ENCODE measurements at regions not wholly inside any gene's neighbourhood (a gene's known extent, or its start where the extent isn't known, plus 50 kb on each side); places are given as distances from the start of the nearest gene placed in this dataset.

GRCh38 chr10:131841661-131842139 lies 59.1 kb upstream of the PPP2R2D start:
- no peak for ATAC-seq (ENCODE audit: insufficient number of reproducible peaks, low FRiP score, low read depth)
- Histone ChIP-seq H3K9me3 (no peaks in the 10 kb centered on the region), H3K27me3 (replicated peaks; ENCODE audit: insufficient read depth) (no peaks in the 10 kb centered on the region), H3K27ac (no peak overlapping the region), H3K36me3 (no peaks in the 10 kb centered on the region), H3K4me3 (no peak overlapping the region), H3K4me1 (ENCODE audit: control insufficient read depth in 1 of 2, low read depth in 2 of 2) (no peaks in the 10 kb centered on the region)
- DNase-seq (ENCODE audit: low spot score), result no peak
- no peak for TF ChIP-seq CTCF (IDR thresholded peaks at IDR 0.05)

GRCh38 chr10:131842351-131843088 lies 58.3 kb upstream of the PPP2R2D start:
- DNase-seq (ENCODE audit: low spot score), result no peak
- ATAC-seq (ENCODE audit: insufficient number of reproducible peaks, low FRiP score, low read depth), result no peak
- Histone ChIP-seq H3K27ac (no peak overlapping the region), H3K9me3 (no peaks in the 10 kb centered on the region), H3K4me3 (no peak overlapping the region), H3K27me3 (replicated peaks; ENCODE audit: insufficient read depth) (no peaks in the 10 kb centered on the region), H3K4me1 (ENCODE audit: control insufficient read depth in 1 of 2, low read depth in 2 of 2) (no peaks in the 10 kb centered on the region), H3K36me3 (no peaks in the 10 kb centered on the region)
- TF ChIP-seq CTCF (IDR thresholded peaks at IDR 0.05), result no peak

- no peak for ATAC-seq (ENCODE audit: insufficient number of reproducible peaks, low FRiP score, low read depth)
- Histone ChIP-seq H3K4me1 (ENCODE audit: control insufficient read depth in 1 of 2, low read depth in 2 of 2) (no peaks in the 10 kb centered on the region), H3K27me3 (replicated peaks; ENCODE audit: insufficient read depth) (no peaks in the 10 kb centered on the region), H3K27ac (no peak overlapping the region), H3K4me3 (no peak overlapping the region), H3K9me3 (no peaks in the 10 kb centered on the region), H3K36me3 (no peaks in the 10 kb centered on the region)
- DNase-seq (ENCODE audit: low spot score), result no peak
- TF ChIP-seq CTCF (IDR thresholded peaks at IDR 0.05), result no peak
These were observed 57.7 kb upstream of the PPP2R2D start for GRCh38 chr10:131843089-131843595.

- DNase-seq (ENCODE audit: low spot score) (no peak), ATAC-seq (ENCODE audit: insufficient number of reproducible peaks, low FRiP score, low read depth) (no peak)
- no peaks in the 10 kb centered on the region for H3K36me3 ChIP-seq
These were observed 56.9 kb upstream of the PPP2R2D start for GRCh38 chr10:131843881-131844284.

More at GRCh38 chr10:131843881-131844284, 56.9 kb upstream of the PPP2R2D start:
- Histone ChIP-seq H3K27ac (no peak overlapping the region), H3K27me3 (replicated peaks; ENCODE audit: insufficient read depth) (no peaks in the 10 kb centered on the region), H3K9me3 (no peaks in the 10 kb centered on the region), H3K4me1 (ENCODE audit: control insufficient read depth in 1 of 2, low read depth in 2 of 2) (no peaks in the 10 kb centered on the region), H3K4me3 (no peak overlapping the region)
- TF ChIP-seq CTCF (IDR thresholded peaks at IDR 0.05), result no peak

All from thoracic aorta (tissue), 2 donors.